Trophoblast cell (in vitro differentiated cells and primary cell): ENCODE measurements at regions not wholly inside any gene's neighbourhood (a gene's known extent, or its start where the extent isn't known, plus 50 kb on each side); places are given as distances from the start of the nearest gene placed in this dataset.

Experiments
- DNase-seq, 2 donors: peaks; one replicate each; pipeline ENCODE4 v3.0.0-alpha.2; 2016
- H2AFZ ChIP-seq: 2 replicates; pipeline ENCODE4 v1.6.1; 2013; ENCODE audit warnings: low read length, moderate library complexity, mild to moderate bottlenecking; ENCODE audit not compliant: insufficient read depth, poor library complexity
- H2AK5ac ChIP-seq: 2 replicates; pipeline ENCODE4 v1.6.1; 2013; ENCODE audit warnings: mild to moderate bottlenecking, low read length
- H2BK120ac ChIP-seq: 2 replicates; pipeline ENCODE4 v1.6.1; 2013; ENCODE audit warnings: low read length, mild to moderate bottlenecking, moderate library complexity; ENCODE audit not compliant: insufficient read depth, poor library complexity
- H2BK12ac ChIP-seq: 2 replicates; pipeline ENCODE4 v1.6.1; 2013; ENCODE audit warnings: mild to moderate bottlenecking, low read length, moderate library complexity
- H2BK5ac ChIP-seq: 2 replicates; pipeline ENCODE4 v1.6.1; 2013; ENCODE audit warnings: low read length, low read depth, moderate library complexity, mild to moderate bottlenecking; ENCODE audit not compliant: poor library complexity
- H3K14ac ChIP-seq: 2 replicates; pipeline ENCODE4 v1.6.1; 2013; ENCODE audit warnings: mild to moderate bottlenecking, low read length
- H3K18ac ChIP-seq: 2 replicates; pipeline ENCODE4 v1.6.1; 2013; ENCODE audit warnings: mild to moderate bottlenecking, low read length
- H3K23ac ChIP-seq: 2 replicates; pipeline ENCODE4 v1.6.1; 2013; ENCODE audit warnings: low read length
- H3K27ac ChIP-seq: 2 replicates; pipeline ENCODE4 v1.5.1; 2013; ENCODE audit warnings: low read depth, mild to moderate bottlenecking, inconsistent platforms, low read length, moderate library complexity
- H3K27me3 ChIP-seq: 2 replicates; pipeline ENCODE4 v1.6.1; 2013; ENCODE audit warnings: inconsistent platforms, mild to moderate bottlenecking, low read length, moderate library complexity; ENCODE audit not compliant: insufficient read depth
- H3K36me3 ChIP-seq, 2 experiments: 1 replicate in 1 of 2; 2 replicates in 1 of 2; pipeline ENCODE4 v1.6.1; 2013; ENCODE audit warnings: low read length in 2 of 2, mild to moderate bottlenecking in 2 of 2, moderate library complexity in 1 of 2; ENCODE audit not compliant: insufficient read depth in 2 of 2, control insufficient read depth in 1 of 2
- H3K4ac ChIP-seq: 2 replicates; pipeline ENCODE4 v1.6.1; 2013; ENCODE audit warnings: low read depth, mild to moderate bottlenecking, low read length, moderate library complexity
- H3K4me1 ChIP-seq, 2 experiments: 1 replicate in 1 of 2; 2 replicates in 1 of 2; pipeline ENCODE4 v1.6.1; 2013; ENCODE audit warnings: low read length in 2 of 2, mild to moderate bottlenecking in 2 of 2, moderate library complexity in 1 of 2; ENCODE audit not compliant: insufficient read depth in 2 of 2, control insufficient read depth in 1 of 2
- H3K4me2 ChIP-seq: 2 replicates; pipeline ENCODE4 v1.6.1; 2013; ENCODE audit warnings: inconsistent platforms, mild to moderate bottlenecking, low read length, moderate library complexity
- H3K4me3 ChIP-seq: 2 replicates; pipeline ENCODE4 v1.5.1; 2013; ENCODE audit warnings: mild to moderate bottlenecking, low read depth, low read length, inconsistent platforms
- H3K79me1 ChIP-seq: one replicate; pipeline ENCODE4 v1.6.1; 2013; ENCODE audit warnings: low read length
- H3K79me2 ChIP-seq: 2 replicates; pipeline ENCODE4 v1.6.1; 2013; ENCODE audit warnings: low read length, mild to moderate bottlenecking; ENCODE audit not compliant: control insufficient read depth, insufficient read depth, poor library complexity
- H3K9ac ChIP-seq: 2 replicates; pipeline ENCODE4 v1.6.1; 2013; ENCODE audit warnings: mild to moderate bottlenecking, low read length
- H3K9me3 ChIP-seq: 2 replicates; pipeline ENCODE4 v1.6.1; 2013; ENCODE audit warnings: low read depth, mild to moderate bottlenecking, control low read depth, inconsistent platforms, low read length; ENCODE audit not compliant: insufficient read depth
- H4K12ac ChIP-seq: 2 replicates; pipeline ENCODE4 v1.6.1; 2013; ENCODE audit warnings: low read depth, mild to moderate bottlenecking, low read length, moderate library complexity
- H4K8ac ChIP-seq: 2 replicates; pipeline ENCODE4 v1.6.1; 2013; ENCODE audit warnings: low read depth, mild to moderate bottlenecking, low read length, moderate library complexity
- H4K91ac ChIP-seq: one replicate; pipeline ENCODE4 v1.6.1; 2013; ENCODE audit warnings: low read depth, mild to moderate bottlenecking, low read length, moderate library complexity
- WGBS: extraction: QIAGEN DNeasy Blood & Tissue Kit; methylation state at CpG from one replicate; pipeline ENCODE4 v1.1.7; 2013; ENCODE audit warnings: missing lambda C conversion rate; ENCODE audit not compliant: insufficient read length, insufficient coverage; ENCODE audit errors: extremely low coverage; 5-methylcytosine and 5-hydroxymethylcytosine counted together

DNA sequence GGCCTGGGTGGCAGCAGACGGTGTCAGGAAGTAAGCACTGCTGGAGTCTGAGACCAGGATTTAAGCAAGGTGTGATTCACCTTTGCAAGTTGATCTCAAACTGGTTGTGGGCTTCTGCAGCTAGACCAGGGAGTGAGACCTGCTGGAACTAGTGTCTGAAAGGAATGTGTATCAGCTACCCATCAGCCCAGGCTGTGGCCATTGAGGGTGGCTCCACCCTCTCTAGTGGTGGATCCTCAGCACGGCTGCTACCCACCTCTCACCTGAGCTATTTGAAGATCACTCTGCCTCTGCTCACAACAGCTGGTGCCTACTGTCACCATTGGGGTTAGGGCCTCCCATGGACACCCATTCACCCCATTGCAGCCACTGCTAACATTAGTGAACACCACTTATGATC is 140.3 kb upstream of the DCBLD2 start:
- DNase-seq: no peak
- no peak overlapping the region for H3K9ac ChIP-seq
- H3K36me3 ChIP-seq: no peaks in the 10 kb centered on the region
- H4K91ac ChIP-seq: no peak overlapping the region
- no peak overlapping the region for H3K4ac ChIP-seq
- no peak overlapping the region for H3K23ac ChIP-seq
- no peak overlapping the region for H2AK5ac ChIP-seq
- H3K18ac ChIP-seq: no peak overlapping the region
- no peak overlapping the region for H4K12ac ChIP-seq
- no CpG with 5 or more reads among the region's 2 CpGs for WGBS
- no peak overlapping the region for H2AFZ ChIP-seq
- H3K27me3 ChIP-seq: no peaks in the 10 kb centered on the region
- no peaks in the 10 kb centered on the region for H3K79me2 ChIP-seq
- no peak overlapping the region for H4K8ac ChIP-seq
- no peak overlapping the region for H3K4me2 ChIP-seq
- no peaks in the 10 kb centered on the region for H3K79me1 ChIP-seq
- no peak overlapping the region for H2BK5ac ChIP-seq
- no peak overlapping the region for H3K27ac ChIP-seq
- H2BK120ac ChIP-seq: no peak overlapping the region
- H2BK12ac ChIP-seq: no peak overlapping the region
- H3K9me3 ChIP-seq: no peaks in the 10 kb centered on the region
- H3K4me1 ChIP-seq: no peaks in the 10 kb centered on the region
- H3K4me3 ChIP-seq: no peak overlapping the region
- H3K14ac ChIP-seq: no peak overlapping the region

DNA sequence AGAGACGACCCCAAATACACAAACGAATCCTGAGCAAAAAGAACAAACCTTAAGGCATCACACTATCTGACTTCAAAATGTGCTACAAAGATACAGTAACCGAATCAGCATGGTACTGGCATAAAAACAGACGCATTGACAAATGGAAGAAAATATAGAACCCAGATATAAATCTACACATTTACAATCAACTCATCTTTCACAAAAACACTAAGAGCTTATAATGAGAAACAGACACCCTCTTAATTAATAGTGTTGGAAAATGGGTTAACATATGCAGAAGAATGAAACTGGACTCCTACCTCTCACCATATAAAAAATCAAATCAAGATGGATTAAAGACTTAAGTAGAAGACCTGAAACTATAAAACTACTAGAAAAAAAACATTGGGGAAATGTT is 130.3 kb upstream of the DCBLD2 start:
- Histone ChIP-seq H3K9ac (no peak overlapping the region), H2BK120ac (no peak overlapping the region), H3K18ac (no peak overlapping the region), H3K23ac (no peak overlapping the region), H3K79me2 (no peaks in the 10 kb centered on the region), H2BK12ac (no peak overlapping the region), H3K4ac (no peak overlapping the region), H3K4me2 (no peak overlapping the region), H3K79me1 (no peaks in the 10 kb centered on the region), H3K4me3 (no peak overlapping the region), H2BK5ac (no peak overlapping the region), H2AFZ (no peak overlapping the region), H4K8ac (no peak overlapping the region), H3K4me1 (no peaks in the 10 kb centered on the region), H3K27ac (no peak overlapping the region), H3K36me3 (no peaks in the 10 kb centered on the region), H2AK5ac (no peak overlapping the region), H3K9me3 (peaks cover 2% of the 10 kb centered on the region), H4K91ac (no peak overlapping the region), H3K14ac (no peak overlapping the region), H3K27me3 (no peaks in the 10 kb centered on the region), H4K12ac (no peak overlapping the region)
- DNase-seq: no peak
- WGBS: no CpG with 5 or more reads among the region's 4 CpGs

DNA sequence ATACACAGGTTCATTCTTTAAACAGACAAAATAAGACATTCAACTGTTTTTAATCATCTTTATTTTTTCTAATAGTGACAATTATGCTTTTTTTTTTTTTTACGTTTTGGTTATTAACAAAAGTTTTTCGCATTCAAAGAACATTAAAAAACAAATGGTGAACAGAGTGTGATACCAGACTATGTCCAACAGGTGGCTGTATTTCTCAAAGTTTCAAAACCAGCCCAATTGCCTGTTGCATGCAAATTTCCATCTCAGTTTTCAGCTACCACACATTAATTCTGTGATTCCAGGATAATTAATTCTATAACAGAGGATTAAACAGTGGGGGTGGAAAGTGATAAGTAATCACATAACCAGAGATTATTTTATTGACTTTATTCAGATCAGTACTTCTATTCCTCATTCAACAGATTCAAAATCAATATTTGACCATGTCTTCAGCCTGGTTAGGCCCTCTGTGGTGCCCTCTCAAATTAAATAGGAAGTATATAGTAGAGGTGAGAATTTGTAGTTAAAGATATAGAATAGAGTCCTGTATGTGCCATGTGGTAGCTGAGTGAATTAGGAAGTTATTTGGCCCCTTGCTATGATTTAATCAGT is 122.2 kb upstream of the DCBLD2 start:
- Histone ChIP-seq H2BK12ac (no peak overlapping the region), H2AK5ac (no peak overlapping the region), H2BK120ac (no peak overlapping the region), H4K8ac (no peak overlapping the region), H3K36me3 (no peaks in the 10 kb centered on the region), H3K27ac (no peak overlapping the region), H3K79me2 (no peaks in the 10 kb centered on the region), H2AFZ (no peak overlapping the region), H3K27me3 (no peaks in the 10 kb centered on the region), H3K18ac (no peak overlapping the region), H3K4me1 (no peaks in the 10 kb centered on the region), H4K91ac (no peak overlapping the region), H3K4me3 (no peak overlapping the region), H3K79me1 (no peaks in the 10 kb centered on the region), H3K4ac (no peak overlapping the region), H3K9ac (no peak overlapping the region), H2BK5ac (no peak overlapping the region), H3K23ac (no peak overlapping the region), H4K12ac (no peak overlapping the region), H3K9me3 (no peaks in the 10 kb centered on the region), H3K14ac (no peak overlapping the region), H3K4me2 (no peak overlapping the region)
- peak in 1 of 2 donors; percentile 72 for DNase-seq
- no CpG with 5 or more reads among the region's 2 CpGs for WGBS

DNA sequence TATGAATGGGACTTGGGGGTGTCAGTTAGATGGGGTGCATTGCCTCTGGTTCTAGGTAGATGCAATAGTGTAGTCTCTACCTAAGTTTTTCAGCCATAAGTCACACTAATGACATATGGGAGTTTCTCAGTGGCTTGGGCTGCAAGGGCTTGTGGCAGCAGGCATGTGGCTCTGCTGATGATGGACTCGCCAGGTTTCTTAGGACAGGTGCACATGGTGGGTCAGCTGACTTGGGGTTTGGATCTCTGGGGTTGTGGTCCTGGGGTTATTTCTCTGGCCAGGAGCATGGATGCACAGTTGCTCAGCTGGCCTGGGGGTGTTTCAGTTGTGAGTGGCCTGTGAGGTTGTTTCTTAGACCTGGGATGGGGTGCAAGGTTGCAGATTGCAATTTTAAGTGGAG is 120.0 kb upstream of the DCBLD2 start:
- DNase-seq: no peak
- no peaks in the 10 kb centered on the region for H3K79me2 ChIP-seq
- no peak overlapping the region for H2BK12ac ChIP-seq
- H3K4me1 ChIP-seq: no peaks in the 10 kb centered on the region
- no peaks in the 10 kb centered on the region for H3K27me3 ChIP-seq
- H2BK5ac ChIP-seq: no peak overlapping the region
- H4K91ac ChIP-seq: no peak overlapping the region
- H3K36me3 ChIP-seq: no peaks in the 10 kb centered on the region
- no peaks in the 10 kb centered on the region for H3K79me1 ChIP-seq
- no peak overlapping the region for H3K27ac ChIP-seq
- no peak overlapping the region for H4K8ac ChIP-seq
- no peak overlapping the region for H3K23ac ChIP-seq
- H3K18ac ChIP-seq: no peak overlapping the region
- no peak overlapping the region for H3K4me2 ChIP-seq
- H3K4ac ChIP-seq: no peak overlapping the region
- H4K12ac ChIP-seq: no peak overlapping the region
- H2AFZ ChIP-seq: no peak overlapping the region
- WGBS: no CpG with 5 or more reads among the region's 1 CpG
- no peak overlapping the region for H3K14ac ChIP-seq
- no peak overlapping the region for H3K9ac ChIP-seq
- H2BK120ac ChIP-seq: no peak overlapping the region
- no peak overlapping the region for H3K4me3 ChIP-seq
- no peak overlapping the region for H2AK5ac ChIP-seq
- H3K9me3 ChIP-seq: no peaks in the 10 kb centered on the region
